AG09319 (cell line): ENCODE measurements at regions not wholly inside any gene's neighbourhood (a gene's known extent, or its start where the extent isn't known, plus 50 kb on each side); places are given as distances from the start of the nearest gene placed in this dataset.

Experiments used
- DNase-seq: peaks from one replicate; pipeline ENCODE4 v3.0.0-alpha.2; 2010; ENCODE audit warnings: low read depth; ENCODE audit errors: extremely low read depth
- TF ChIP-seq, protein P1 (sequence below): IDR thresholded peaks from 2 replicates; pipeline ENCODE4 v1.5.1; 2011; ENCODE audit warnings: low read depth, mild to moderate bottlenecking, inconsistent platforms, low read length, moderate library complexity

DNA sequence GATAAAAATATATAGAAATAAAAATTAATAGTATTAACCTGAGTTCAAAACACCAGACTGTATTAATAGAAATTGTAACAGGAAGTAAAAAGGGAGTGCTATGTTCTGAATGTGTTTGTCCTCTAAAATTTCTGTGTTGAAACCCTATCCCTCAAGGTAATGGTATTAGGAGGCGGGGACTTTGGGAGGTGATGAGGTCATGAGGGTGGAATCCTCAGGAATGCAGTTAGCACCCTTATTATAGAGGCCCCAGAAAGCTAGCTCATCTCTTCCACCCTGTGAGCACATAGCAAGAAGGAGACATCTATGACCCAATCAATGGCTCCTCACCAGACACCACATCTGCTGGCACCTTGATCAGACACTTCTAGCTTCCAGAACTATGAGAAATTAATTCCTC is 124.5 kb downstream of the CMPK2 start:
- DNase-seq, result no peak
- TF ChIP-seq, protein P1, sequence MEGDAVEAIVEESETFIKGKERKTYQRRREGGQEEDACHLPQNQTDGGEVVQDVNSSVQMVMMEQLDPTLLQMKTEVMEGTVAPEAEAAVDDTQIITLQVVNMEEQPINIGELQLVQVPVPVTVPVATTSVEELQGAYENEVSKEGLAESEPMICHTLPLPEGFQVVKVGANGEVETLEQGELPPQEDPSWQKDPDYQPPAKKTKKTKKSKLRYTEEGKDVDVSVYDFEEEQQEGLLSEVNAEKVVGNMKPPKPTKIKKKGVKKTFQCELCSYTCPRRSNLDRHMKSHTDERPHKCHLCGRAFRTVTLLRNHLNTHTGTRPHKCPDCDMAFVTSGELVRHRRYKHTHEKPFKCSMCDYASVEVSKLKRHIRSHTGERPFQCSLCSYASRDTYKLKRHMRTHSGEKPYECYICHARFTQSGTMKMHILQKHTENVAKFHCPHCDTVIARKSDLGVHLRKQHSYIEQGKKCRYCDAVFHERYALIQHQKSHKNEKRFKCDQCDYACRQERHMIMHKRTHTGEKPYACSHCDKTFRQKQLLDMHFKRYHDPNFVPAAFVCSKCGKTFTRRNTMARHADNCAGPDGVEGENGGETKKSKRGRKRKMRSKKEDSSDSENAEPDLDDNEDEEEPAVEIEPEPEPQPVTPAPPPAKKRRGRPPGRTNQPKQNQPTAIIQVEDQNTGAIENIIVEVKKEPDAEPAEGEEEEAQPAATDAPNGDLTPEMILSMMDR, result no peak

DNA sequence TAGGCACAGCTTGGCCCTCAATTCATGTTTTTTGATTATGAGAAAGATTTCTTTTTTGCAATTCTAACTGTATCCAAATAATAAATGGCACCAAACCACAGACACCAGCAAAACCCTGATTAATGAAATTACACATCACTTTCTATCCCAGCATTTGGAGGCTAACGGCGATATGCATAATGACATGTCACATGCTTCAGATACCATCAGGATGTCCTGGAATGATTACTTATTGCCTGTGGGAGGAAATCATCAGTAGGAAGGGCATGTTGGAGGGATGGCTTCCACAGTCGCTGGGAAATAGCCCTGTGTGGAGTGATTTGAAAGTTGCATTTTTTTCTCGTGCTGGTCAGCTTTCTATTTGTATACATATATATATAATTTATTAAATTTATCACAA is 121.7 kb downstream of the CMPK2 start:
- DNase-seq, result no peak
- TF ChIP-seq, protein P1, result no peak

DNA sequence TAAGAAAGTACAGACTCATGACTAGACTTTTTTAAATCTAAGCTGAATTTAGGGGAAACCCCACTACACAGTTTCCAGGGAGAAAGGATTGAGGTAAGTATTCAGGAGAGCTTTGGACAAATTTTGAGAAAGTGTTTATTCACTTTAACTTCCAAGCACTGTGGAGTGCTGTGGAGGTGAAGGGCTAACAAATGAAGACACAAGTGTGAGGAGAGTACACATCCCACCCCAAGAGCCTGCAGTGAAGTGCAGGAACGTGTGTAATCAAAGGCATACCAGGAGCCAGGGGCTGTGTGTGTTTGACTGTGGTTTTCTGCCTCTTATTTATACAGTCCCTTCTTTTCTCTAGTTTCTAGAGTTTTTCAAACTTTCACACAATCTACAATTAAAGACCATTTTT is 118.3 kb downstream of the CMPK2 start:
- DNase-seq, result no peak
- TF ChIP-seq, protein P1, result no peak

DNA sequence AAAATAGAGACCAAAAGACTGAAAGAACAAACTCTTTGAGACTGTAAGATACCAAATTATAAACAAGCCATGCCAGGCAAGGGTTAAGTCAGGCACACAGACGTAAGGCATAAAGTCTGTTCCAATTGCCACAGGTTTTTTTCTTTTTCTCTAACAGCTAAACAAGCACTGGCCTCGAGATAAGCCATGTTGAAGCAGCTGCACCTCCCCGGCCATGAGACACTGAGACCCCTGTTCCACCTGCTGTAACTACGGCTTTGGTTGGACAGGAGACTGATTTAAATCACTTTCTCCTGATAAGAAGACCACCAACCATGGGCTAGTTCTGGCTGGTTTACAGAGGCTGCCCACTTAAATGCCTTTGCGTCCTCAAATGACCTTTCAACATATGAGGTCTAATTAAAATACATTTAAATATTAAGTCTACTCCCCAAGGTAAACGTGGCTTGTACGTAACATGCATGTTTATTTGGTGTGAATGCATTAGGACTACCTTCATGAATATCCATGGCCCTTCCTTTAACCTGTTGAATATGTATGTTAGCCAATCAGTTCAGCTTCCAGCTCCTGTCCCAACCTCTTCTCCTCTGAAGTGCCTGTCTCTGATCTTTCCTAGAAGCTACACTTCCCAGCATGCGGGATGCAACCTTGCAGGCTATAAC is 117.2 kb downstream of the CMPK2 start:
- DNase-seq, result no peak
- TF ChIP-seq, protein P1, result no peak

DNA sequence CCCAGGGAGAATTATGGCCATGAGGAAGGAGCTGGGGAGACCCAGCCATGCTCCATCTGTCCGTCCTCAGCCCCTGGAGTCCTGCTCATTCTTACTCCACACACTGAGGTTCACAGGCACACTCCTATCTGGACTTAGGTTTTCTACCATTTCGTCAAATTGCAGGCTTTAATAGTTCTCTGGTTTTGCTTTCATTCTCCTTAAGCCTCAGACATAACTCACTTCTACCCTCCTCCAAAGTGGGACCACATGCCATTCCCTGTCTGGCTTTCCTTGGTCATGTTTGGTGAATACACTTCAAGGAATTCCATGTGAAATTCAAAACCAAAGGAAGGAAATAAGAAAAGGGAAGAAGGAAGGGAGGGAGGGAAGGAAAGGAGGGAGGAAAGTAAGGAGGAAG is 115.7 kb downstream of the CMPK2 start:
- DNase-seq, result no peak
- TF ChIP-seq, protein P1, result no peak

DNA sequence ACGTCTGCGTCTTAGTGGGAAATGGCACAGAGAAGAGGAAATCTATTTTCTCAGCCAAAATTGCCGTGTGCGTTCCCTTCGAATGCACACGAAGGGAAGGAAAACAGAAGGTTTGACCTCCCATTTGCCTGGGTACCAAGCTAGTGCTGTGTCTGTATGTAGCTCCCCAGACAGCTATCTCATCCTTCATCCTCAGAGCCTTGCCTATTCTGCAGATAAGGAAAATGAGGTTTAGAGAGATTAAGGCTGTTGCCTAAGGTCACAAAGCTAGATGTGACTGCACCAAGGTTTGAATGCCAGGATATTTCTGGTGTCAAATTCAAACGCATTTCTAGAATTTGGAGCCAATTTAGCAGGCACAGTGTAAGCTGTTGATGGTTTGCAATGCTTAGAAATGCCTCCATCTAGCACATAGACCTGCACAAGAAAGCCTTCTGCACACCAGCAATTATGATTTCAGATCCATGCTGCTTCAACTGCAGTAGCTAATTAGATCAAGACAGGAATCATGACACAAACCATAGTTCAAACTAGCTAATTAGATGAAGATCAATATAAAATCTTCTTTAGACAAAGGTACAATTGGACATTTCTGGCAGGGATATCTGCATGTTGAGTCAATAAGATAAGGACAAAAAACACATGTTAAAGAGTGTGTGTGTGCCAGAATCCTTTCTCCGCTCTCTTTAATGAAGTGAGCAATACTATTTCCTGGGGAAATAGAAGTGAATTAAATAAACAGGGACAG is 115.1 kb downstream of the CMPK2 start:
- DNase-seq, result no peak
- TF ChIP-seq, protein P1, result no peak

DNA sequence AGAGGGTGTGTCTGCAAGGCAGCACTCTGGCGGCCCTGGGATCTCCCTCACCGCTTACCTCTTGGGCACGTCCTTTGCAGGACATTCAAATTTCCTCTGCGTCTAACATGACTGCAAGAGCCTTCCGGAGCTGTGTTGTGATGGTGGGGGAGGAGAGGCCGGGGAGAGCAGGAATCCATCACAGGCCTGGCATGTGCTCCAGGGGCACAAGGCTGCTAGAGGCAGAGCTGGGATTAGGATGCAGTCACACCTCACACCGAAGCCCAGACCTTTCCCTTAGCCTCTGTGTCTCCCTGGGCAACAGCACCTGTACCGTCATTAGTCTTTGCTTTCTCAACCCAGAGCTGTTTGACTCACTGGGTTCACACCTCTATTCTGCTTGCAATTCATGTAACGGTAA is 111.3 kb downstream of the CMPK2 start:
- no peak for DNase-seq
- TF ChIP-seq, protein P1, result no peak
